NB4 (cell line): ENCODE measurements at regions not wholly inside any gene's neighbourhood (a gene's known extent, or its start where the extent isn't known, plus 50 kb on each side); places are given as distances from the start of the nearest gene placed in this dataset.
A peak's percentile ranks its signal among the peaks of the same experiment; 100 is the strongest.
"Not testable (repeated sequence)": the region's sequence is repeated elsewhere in the genome, so short reads cannot be mapped to it uniquely, and the experiment has no call there.

Experiments
- DNase-seq: peaks from one replicate; pipeline ENCODE4 v3.0.0; 2010; ENCODE audit warnings: low read depth
- H3K4me3 ChIP-seq: one replicate; pipeline ENCODE4 v1.5.1; 2011; ENCODE audit warnings: mild to moderate bottlenecking, low read depth, low read length, moderate library complexity
- CTCF ChIP-seq: IDR thresholded peaks from one replicate; pipeline ENCODE4 v1.5.1; 2012; ENCODE audit warnings: low read depth, low read length
- MAX ChIP-seq: IDR thresholded peaks from 2 replicates; pipeline ENCODE4 v1.6.1; 2011; ENCODE audit warnings: low read depth, low read length
- MYC ChIP-seq: IDR thresholded peaks from 2 replicates; pipeline ENCODE4 v1.6.1; 2011; ENCODE audit warnings: low read depth, low read length
- POLR2A ChIP-seq: IDR thresholded peaks from 2 replicates; pipeline ENCODE4 v1.6.1; 2011; ENCODE audit warnings: mild to moderate bottlenecking; ENCODE audit not compliant: insufficient read length; ENCODE audit errors: extremely low read depth

- peak; percentile 69 for DNase-seq
- TF ChIP-seq POLR2A (no peak), CTCF (no peak), MAX (no peak)
- H3K4me3 ChIP-seq: no peak overlapping the region
Measured at GRCh38 chr6:125377621-125378020, 75.9 kb upstream of the HDDC2 start.

- no peak overlapping the region for H3K4me3 ChIP-seq
- no peak for DNase-seq
- TF ChIP-seq CTCF (no peak), POLR2A (no peak), MAX (no peak), MYC (no peak)
Measured at GRCh38 chr6:125379174-125379573, 77.4 kb upstream of the HDDC2 start.

GRCh38 chr6:125380474-125380873, 78.7 kb upstream of the HDDC2 start:
- H3K4me3 ChIP-seq: no peak overlapping the region
- no peak for DNase-seq
- TF ChIP-seq MYC: no peak
- TF ChIP-seq POLR2A: no peak
- TF ChIP-seq MAX: no peak
- no peak for TF ChIP-seq CTCF

- H3K4me3 ChIP-seq, DNase-seq: not testable (repeated sequence)
Measured at GRCh38 chr6:125386337-125386736, 84.6 kb upstream of the HDDC2 start.

- TF ChIP-seq POLR2A (no peak), MYC (no peak), MAX (no peak)
- DNase-seq: peak; percentile 28
- H3K4me3 ChIP-seq: no peak overlapping the region
Measured at GRCh38 chr6:125392682-125393081, 90.9 kb upstream of the HDDC2 start.

GRCh38 chr6:125393449-125393858, 91.7 kb upstream of the HDDC2 start:
- TF ChIP-seq POLR2A: no peak
- no peak for TF ChIP-seq MAX
- no peak for TF ChIP-seq MYC
- TF ChIP-seq CTCF: no peak
- no peak overlapping the region for H3K4me3 ChIP-seq
- DNase-seq: no peak

- DNase-seq: no peak
- H3K4me3 ChIP-seq: no peak overlapping the region
- TF ChIP-seq MYC (no peak), MAX (no peak), POLR2A (no peak), CTCF (no peak)
Measured at GRCh38 chr6:125406741-125407140, 105.0 kb upstream of the HDDC2 start.
